HG02759 (cell line): ENCODE measurements at regions not wholly inside any gene's neighbourhood (a gene's known extent, or its start where the extent isn't known, plus 50 kb on each side); places are given as distances from the start of the nearest gene placed in this dataset.
"Not testable (repeated sequence)": the region's sequence is repeated elsewhere in the genome, so short reads cannot be mapped to it uniquely, and the experiment has no call there.

Source experiments
- ATAC-seq: cut with Tn5 transposase; IDR thresholded peaks from one replicate; pipeline ENCODE4 v1.9.1; 2021; ENCODE audit warnings: mild to moderate bottlenecking, moderate library complexity; ENCODE audit not compliant: unreplicated experiment

DNA sequence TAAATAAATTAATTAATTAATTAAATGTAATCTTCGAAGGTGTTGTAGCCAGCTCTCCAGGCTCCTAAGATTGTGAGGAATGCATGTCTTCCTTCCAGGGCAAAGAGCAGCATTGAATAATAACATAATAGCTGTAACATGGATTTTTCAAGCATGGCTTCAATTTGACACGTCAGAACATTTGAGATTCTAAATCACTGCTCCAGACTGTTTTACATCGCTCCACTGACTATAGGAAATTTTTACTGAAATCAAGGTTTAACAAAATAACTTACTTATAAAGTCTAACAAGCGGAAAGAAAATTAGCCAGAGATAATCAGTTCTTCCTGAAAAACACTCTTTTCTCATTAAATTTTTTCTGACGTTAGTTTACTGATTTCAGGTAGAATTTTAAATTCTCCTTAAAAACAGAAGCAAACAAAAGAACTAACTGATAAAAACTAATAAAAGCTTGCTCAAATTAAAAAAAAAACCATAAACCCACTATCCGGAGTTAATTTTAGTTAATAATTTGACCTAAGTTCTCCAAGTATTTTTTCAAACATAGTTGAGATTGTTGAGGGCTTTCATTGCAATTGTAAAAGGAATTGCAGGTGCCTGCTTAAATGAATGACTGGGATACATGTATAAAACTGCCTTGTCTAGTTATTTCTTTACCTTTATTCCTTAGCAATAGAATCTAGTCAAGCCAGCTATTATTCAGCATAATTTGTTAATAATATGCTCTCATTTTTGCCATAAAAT is 51.2 kb upstream of the SGCE start:
- ATAC-seq: no peak

DNA sequence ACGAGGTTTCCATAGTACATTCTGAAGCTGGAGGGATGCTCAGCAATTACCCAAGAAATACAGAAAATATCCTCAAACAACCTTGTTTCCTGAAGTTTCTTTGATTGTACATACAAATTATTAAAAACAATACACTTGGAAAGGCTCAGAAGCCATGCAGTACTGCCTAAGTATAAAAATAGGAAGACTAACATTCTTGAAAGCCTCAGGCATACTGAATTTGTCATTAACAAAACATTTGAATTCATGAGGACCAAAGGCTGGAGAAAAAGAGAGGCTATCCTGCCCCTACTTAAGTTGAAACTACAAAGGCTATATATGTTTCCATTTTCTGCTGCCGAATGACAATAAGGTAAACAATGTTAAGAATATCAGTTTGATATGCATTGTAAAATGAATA is 54.3 kb upstream of the SGCE start:
- no peak for ATAC-seq

DNA sequence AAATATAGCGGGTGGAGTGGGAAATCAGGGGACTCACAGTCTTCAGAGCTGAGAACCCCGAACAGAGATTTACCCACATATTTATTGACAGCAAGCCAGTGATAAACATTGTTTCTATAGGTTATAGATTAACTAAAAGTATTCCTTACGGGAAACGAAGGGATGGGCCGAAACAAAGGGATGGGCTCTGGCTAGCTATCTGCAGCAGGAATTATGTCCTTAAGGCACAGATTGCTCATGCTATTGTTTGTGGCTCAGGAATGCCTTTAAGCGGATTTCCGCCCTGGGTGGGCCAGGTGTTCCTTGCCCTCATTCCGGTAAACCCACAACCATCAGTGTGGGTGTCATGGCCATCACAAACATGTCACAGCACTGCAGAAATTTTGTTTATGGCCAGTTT is 66.4 kb upstream of the SGCE start:
- not testable (repeated sequence) for ATAC-seq

DNA sequence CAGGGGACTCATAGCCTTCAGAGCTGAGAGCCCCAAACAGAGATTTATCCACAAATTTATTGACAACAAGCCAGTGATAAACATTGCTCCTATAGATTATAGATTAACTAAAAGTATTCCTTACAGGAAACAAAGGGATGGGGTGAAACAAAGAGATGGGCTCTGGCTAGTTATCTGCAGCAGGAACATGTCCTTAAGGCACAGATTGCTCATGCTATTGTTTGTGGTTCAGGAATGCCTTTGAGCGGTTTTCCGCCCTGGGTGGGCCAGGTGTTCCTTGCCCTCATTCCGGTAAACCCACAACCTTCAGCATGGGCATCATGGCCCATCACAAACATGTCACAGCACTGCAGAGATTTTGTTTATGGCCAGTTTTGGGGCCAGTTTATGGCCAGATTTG is 73.0 kb upstream of the SGCE start:
- ATAC-seq: not testable (repeated sequence)

DNA sequence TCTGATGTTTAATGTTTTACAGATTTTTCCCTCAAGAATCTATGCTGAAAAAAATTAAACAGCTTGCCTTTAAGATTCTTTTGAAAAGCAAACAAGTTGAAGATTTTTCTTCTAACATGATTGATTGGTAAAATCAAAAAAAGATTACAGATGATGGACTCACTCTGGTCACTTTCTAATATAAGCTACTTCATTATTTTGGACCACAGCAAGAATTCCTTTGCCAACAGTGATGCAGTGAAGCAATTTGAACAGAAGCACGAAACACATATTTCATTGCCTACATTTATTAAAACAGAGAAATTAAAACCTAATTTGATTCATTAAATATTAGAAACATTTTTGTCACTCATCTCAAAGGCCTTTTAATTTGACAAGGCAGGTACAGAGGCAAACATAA is 82.1 kb upstream of the SGCE start:
- ATAC-seq: no peak

DNA sequence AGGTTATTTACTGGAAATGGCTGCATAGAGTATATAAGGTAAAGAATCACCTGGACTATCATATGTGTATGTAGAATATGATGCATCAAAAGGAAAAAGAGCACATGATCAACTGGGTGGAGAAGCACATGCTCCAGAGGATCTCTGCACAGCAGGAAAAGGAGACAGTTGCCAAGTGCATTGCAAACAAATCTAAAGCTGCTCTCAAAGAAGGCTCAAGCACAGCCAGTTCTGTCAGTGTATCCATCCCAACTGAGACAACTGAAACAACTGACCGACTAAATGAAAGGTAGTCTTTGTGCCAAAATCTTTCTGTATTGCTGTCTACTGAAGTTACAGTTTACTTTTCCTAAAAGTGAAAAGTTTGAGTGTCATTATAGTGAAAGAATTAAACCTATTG is 83.2 kb upstream of the SGCE start:
- ATAC-seq: no peak

DNA sequence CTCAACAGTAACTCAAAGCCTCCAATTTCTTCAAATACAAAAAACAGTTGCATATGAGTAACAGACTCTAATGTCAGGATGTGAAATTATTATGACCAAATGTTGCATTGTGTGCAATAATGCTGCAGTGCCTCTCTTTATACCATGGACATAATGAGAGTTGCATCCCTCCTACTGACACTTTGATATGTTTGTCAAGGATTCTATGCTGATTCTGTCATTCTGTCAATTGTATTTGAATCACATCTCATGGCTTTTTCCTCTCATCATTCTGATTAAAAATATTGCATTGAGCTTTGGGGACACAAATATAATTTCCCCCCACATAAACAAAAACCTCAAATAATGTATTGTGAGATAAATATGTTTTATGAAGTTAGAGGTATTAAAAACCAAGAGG is 84.6 kb upstream of the SGCE start:
- ATAC-seq: no peak

DNA sequence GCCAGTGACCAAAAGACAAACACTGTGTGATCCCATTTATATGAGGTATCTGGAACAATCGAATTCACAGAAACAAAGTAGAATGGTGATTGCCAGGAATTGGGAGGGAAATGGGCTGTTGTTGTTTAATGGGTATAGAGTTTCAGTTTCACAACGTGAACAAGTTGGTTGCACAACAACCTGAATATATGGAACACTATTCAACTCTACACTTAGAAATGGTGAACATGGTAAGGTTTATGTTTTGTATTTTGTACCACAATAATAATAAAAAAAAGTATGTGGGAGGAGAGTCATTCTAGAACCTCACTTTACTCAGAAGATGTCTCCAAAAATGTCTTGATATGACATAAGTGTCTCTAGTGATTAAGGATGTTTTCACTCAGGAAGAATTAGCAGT is 85.2 kb upstream of the SGCE start:
- no peak for ATAC-seq

DNA sequence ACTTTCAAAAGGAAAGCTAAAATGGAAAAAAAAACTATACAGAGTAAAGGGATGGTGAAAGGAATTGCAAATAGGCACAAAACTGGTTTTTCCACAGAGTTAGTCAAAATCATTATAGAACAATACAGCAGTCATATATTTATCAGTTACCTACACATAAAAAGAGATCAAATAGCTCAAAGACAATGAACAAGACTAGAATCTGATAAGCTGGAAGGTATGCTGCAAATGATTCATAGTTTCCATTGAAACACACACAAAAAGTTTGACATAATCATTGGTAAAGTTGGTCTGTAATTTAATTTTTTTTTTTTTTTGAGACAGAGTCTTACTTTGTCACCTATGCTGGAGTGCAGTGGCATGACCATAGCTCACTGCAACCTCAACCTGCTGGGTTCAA is 92.4 kb upstream of the SGCE start:
- ATAC-seq: no peak

DNA sequence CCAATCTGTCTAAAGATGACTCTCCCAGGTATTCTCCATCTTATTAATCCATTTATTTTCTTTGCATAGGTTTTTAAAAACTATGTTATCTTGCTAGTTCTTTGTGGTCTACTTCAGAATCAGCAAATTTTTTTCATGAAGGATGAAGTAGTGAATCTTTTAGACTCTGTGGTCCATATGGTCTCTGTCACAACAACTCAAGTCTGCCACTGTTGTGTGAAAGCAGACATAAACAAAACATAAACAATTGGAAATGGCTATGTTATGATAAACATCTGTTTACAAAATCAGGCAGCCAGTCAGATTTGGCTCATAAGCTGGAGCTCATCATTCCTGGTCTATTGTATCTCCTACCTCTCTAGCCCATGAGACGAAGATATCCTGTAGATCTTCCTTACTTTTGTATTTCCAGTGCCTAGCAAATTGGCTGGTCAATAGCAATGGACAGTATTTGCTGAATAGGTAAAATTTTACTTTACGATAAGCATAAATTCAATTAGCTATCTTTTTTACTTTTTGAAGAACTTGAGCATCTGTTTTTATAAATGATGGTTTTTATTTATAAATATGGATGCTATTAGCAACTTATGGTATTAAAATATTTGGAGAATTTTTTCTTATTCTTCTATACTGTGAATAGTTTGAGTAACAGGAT is 104.6 kb upstream of the SGCE start:
- no peak for ATAC-seq

DNA sequence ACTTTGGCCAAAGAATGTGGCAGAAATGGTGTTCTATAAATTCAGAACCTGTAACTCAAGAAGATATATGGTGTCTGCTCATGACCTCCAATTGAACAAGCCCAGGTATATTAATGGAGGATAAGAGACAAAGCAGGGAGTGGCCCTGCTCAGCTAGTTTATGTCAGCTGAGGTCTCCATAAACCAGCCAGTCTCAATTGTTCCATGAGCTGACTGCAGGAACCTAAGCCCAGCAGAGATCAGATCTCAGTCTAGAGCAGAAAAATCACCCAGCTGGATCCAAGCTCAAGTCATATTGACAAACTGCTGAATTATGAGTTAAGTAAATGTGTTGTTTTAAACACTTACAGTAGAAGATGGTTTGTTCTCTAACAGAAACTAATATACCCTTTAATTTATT is 105.5 kb upstream of the SGCE start:
- ATAC-seq: no peak

DNA sequence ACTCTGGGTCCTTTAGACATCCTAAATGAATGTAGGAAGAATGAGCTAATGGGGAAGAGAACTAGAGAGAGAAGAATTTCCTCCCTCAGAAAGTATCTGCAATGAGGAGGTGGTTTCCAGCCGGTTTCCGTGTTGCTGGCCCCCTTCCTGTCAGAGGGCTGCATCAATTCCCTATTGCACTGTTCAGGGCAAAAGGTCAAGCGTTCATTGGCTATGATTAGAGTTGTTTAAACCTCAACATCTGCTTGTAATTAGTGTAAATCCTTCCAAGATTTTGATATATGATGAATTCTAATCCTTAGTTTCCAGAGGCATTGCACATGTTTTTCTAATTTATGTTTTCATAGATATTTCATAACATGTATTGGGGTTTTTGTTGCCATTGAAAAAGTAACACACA is 107.3 kb upstream of the SGCE start:
- ATAC-seq: peak; percentile 67

DNA sequence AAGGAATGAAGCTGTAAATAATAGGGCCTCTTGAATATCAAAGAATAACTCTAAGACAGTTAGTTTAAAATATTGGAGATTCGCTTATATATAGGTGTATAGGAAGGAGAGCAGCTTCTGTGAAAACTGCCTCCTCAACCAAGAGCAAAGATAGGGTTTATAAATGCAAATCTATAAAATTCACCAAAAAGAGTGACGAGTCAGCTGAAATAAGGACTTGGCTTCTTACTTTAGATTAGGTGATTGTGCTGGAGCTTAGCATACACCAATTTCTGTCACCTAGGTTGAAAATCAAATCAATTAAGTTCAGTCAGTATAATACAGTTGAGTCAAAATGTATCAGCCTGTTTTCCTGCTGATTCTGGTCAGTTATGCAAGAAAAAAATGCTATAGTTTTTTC is 113.8 kb upstream of the SGCE start:
- ATAC-seq: no peak

DNA sequence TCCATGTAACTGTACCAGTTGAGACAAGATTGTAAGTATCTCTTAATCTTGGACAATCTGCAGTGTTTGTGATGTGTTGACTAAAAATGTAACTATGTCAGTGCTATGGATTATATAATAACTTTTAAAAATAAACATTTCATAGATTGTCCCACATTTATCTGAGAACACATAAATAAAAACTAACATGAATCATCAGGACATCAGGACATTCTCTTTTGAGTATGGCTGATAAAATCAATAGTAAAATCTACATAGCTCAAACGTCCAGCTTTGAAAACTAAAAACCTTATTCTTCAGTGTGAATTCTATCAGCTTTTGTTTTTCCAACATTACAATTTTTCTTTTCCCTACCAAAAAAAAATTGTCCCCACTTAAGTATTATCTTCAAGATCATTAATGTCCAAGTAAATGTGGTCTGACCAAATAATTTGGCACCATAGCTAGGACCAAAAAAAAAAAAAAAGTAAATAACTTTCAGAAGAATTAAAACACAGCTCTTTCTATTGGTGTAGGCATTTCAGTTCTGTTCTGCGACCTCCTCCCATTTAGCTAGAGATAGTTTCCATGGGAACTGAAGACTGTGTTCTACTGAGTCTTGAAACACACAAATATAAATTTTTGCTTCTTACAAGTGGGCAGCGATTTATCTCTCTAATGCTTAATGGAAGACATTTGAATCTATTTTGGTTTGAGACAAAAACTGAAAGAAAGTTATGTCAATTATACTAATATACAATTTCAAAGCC is 123.0 kb upstream of the SGCE start:
- no peak for ATAC-seq

DNA sequence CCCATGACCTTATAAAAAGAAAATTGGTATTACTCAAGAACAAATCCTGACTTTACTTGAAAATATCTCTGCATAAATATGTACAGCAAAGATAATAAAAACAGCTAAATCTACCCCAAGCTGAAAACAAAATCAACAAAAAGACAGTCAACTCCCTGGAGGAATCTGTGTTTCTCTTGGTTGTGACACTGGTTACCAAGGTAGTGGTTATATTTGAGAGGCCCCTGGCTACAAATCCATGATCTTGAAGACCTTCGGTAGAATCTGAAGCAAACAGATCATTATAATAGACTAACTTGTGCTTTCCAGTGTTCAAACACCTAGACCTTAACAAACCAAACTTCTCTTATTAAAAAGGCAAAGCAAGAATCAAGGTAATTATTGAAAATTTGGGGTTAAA is 123.9 kb upstream of the SGCE start:
- no peak for ATAC-seq

DNA sequence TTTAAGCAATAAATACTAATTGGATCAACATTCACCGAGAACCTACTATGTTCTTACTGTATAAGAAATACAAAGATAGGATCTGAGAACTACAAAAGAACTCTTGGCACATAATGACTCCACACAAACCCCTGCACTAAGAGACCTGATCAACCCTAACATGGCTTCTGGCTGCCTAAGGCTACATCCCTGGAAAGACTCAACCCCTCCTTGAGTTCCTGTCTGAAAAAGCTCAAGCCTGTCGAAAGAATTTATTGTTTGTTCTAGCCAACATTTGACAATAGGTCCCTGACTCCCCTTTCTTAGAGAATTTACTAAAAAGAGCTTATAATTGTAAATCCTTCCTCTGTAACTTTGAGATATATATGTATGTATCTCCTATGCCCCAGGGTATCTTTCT is 125.3 kb upstream of the SGCE start:
- ATAC-seq: no peak

DNA sequence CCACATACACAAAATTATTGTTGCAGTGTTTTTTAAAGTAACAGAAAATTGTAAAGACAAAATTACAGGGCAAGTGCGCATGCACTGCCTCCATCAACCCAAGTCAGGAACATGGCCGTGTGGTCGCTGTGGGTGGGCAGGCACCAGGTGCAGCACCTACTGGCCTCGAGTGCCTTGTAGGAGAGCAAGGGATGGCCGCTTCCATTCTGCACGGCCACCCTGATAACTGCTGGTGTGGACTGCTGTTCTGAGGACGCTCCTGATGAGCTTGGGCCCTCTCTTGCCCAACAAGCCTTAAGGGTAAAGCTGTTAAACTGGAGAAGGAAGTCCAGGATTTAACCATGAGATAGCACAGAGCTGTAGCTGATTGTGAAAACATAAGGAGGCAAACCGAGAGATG is 124.6 kb upstream of the PPP1R9A start:
- ATAC-seq: no peak

DNA sequence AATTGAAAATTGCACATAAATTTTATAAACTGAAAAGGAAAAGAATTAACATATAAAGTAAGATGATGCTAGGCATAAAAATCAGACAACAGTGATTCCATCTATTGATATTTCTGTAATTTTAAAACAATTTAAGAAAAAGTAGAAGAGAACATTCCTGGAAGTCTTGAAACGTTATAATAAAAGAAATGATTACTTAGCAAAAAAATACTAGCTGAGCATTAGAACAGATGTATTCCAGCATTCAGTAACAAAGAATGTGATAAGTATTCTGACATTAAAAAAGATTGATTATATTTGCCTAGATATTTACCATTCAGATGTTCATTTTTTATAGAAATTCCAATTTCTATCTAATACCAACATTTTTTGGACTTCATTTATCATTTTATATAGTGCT is 120.1 kb upstream of the PPP1R9A start:
- ATAC-seq: no peak

DNA sequence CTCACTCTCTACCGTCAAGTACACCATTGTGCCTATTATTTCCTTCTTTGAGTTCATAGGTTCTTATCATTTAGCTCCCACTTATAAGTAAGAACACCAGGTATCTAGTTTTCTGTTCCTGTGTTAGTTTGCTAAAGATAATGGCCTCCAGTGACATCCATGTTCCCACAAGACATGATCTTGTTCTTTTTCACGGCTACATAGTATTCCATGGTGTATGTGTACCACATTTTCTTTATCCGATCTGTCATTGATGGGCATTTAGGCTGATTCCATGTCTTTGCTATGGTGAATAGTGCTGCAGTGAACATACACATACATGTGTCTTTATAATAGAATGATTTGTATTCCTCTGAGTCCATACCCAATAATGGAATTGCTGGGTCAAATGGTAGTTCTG is 119.0 kb upstream of the PPP1R9A start:
- not testable (repeated sequence) for ATAC-seq

DNA sequence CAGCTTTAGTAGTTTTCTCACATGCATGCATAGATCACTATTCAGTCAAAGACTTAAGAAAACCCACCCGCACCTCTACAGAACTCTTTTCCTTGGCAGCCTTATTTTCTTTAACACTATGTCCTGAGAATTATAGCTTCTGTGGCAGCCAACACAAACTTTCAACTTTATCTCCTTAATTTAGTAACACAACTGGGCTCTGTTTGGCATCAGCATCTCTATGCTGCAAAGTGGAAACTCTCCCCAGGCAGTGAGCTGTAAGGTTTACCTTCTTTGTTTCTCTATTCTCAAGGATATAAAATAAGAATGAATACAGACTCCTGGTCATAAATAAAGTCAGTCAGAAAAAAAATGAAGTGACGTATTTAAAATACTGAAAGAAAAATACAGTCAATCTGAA is 115.2 kb upstream of the PPP1R9A start:
- no peak for ATAC-seq

DNA sequence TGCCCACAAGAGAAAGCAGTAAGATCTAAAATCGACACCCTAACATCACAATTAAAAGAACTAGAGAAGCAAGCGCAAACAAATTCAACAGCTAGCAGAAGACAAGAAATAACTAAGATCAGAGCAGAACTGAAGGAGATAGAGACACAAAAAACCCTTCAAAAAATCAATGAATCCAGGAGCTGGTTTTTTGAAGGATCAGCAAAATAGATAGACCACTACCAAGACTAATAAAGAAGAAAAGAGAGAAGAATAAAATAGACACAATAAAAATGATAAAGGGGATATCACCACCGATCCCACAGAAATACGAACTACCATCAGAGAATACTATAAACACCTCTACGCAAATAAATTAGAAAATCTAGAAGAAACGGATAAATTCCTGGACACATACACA is 110.0 kb upstream of the PPP1R9A start:
- not testable (repeated sequence) for ATAC-seq

DNA sequence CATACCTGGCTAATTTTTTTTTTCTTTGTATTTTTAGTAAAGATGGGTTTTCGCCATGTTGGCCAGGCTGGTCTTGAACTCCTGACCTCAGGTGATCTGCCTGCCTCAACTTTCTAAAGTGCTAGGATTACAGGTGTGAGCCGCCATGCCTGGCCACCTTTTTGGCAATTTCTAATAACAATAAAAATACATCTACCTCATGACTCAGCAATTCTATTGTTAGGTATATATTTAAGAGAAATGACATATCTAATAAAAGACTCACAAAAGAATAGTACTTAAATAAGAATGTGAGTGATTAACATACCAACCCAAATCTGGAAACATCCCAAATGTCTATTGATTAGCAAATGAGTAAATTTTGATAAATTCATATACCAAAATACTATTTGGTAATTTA is 103.6 kb upstream of the PPP1R9A start:
- ATAC-seq: no peak
